Stimulated activated naive CD4-positive, alpha-beta T cell (primary cell): ENCODE measurements at regions not wholly inside any gene's neighbourhood (a gene's known extent, or its start where the extent isn't known, plus 50 kb on each side); places are given as distances from the start of the nearest gene placed in this dataset.

Experiments used
- DNase-seq, 6 experiments: peaks; one replicate each; lab custom pipeline; 2025; lab: John Stamatoyannopoulos, UW

DNA sequence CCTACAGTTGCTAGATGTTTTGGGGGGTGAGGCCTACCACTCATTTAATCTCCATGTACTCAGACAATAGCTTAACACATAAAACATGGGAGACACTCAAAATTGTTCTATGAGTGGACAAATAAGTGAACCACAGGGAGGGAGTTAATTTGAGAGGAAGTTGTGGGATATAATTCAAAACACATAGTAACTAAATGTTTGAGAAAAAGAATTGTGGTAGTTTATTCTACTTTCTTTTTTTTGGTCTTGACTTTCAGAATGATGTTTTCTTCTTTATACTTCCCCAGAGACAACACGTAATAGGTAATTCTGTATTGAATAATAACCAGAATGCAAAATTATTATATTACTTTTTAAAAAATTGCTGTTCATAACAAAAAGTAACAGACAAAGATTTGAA lies 453.8 kb downstream of the RFPL4B start:
- no peak for DNase-seq

DNA sequence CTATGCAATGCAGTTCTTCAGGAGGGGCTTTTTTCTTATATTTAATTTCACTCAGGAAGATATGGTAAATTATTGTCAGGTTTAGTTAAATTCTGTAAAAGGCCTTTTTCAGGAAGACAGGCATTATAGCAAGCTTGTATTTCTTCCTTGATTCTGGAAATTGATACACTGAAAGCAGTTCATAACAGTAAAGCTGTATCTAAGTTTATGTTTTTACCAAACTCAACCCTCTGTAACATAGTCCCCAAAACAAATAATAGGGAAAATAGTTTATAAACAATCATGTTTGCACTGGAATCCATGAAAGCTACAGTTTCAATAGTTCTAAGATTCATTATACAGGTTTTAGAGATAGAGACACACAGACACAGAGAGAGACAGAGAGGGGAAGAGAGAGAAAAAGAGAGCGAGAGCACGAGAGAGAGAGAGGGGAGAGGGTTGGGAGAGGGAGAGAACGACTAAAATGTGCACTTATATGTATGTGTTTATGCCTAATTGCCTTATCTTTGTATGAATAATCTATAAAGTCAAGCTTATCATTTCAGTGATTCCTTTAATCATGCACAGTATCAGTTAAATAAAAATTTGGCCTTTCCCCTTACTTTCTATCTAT lies 454.4 kb downstream of the RFPL4B start:
- DNase-seq = no peak

DNA sequence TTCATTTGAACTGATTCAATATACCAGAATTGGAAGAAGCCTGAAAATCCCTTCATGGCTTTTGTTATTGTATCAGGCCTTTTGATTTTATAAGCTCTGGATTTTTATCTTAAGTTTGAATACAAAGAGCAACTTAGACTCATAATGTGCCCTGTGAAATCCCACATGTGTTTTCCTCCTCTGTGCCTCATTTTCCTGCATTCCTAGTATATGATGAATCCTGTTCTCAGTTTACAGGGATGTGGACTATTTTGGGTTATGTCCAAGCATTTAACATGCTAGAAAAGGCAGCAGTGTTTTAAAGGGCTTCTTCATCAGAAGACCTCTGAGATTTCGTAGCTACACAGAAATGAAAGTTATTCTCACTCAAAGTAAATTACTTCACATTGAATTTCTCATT lies 455.0 kb downstream of the RFPL4B start:
- DNase-seq = no peak

DNA sequence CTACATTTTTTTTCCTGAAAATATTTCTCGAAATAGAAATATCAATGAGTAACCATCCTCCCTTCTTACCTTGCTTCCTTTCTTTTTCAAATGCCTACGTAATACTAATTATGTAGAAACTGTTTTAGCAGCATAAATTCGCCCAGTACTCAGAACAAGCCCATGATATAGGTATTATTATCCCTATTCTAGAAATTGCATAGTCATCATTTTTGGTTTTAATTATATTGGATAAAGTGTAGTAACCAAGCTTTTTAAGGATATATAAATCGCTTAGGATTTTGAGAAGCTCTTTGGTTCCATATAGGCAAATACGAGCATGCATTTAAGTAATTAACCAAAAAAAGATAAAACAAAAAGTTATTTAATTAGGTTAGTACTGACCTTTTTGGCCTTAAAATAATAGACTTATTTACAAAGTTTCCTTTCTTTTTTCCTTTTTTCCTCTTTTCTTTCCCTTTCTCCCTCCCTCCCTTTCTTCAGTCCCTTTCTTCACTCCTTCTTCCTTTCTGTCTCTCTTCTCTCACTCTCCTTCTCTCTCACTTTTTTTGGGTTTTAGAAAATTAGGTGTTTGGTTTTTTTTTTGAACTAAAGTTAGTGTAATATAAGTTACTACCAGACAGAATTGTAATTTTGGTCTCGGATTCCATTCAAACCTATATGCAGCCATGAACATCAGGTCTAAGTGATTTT lies 457.7 kb downstream of the RFPL4B start:
- DNase-seq = no peak

DNA sequence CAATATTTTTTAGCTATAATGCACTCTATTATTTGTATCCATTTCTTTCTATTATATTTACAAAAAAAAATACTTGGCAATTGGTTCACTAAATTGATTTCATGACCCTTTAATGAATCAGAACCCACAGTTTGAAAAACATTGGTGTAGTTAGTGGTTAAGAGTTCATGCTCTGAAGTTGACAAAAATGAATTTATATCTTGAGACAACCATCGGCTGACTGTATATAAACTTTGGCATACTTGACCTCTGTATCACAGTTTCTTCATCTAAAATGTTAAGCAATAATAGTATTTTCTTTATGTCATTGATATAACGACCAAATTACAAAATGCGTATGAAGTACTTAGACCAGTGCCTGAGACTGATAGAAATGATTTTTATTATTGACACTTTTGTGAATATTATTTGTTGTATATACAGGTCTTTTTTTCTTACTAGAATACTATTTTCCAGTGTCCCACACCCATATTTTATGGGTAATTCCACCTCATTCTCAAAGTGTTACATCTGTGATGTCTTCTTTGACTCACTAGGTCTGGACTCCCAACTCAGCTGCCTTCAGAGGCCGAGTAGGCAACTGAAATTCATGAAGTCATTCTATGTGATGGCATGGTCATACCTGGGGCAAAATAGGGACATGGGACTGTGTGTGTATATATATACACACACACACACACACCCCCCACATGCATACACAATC lies 459.2 kb downstream of the RFPL4B start:
- DNase-seq = no peak

DNA sequence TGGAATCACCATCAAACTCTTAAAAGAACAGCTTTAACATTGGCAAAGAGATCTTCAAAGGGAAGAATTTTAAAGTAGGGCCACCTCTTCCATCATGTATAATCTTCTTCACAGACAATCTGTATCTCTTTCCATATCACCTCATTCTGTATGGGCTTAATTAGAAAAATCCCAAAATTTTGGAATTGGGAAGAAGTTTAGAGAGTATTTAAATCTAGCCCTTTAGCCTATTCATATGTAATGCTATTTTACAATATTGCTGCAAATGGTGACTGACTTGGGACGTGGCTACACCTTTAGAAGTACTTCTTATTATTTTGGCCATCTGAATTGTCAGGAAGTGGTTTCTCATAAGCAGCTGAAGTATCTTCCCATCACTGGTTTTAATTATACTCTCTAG lies 474.3 kb downstream of the RFPL4B start:
- no peak for DNase-seq

DNA sequence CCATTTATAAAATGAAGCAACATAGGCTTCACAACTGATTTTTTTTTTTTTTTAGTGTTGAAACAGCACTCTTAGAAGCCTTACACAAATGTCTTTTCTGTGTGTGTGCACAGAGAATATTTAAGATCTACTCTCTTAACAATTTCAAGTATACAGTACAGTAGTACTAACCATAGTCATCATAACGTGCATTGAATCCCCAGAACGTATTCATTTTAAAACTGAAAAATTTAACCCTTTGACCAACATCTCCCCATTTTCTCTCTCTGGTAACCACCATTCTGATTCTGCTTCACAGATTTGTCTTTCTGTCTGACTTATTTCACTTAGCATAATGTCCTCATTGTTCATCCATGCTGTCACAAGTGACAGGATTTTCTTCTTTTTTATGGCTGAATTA lies 475.6 kb downstream of the RFPL4B start:
- DNase-seq = no peak

DNA sequence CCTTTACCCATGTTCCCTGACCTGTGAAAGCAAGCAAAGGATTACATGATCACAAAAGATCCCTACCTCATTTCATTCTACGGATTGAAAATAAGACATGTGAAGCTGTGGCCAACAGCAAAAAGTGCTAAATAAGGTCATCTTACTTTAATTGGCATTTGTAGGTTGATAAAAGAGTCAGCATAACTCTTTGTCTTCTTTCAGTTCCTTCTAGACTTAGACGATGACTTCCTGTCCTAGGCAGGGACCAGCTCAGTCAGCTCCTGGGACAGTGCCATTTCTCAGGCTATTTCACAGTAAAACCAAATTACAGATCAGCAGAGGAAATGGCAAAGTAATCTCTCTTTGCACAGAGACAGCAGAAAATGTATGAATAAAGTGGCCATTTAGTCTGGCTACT lies 480.7 kb downstream of the RFPL4B start:
- no peak for DNase-seq

DNA sequence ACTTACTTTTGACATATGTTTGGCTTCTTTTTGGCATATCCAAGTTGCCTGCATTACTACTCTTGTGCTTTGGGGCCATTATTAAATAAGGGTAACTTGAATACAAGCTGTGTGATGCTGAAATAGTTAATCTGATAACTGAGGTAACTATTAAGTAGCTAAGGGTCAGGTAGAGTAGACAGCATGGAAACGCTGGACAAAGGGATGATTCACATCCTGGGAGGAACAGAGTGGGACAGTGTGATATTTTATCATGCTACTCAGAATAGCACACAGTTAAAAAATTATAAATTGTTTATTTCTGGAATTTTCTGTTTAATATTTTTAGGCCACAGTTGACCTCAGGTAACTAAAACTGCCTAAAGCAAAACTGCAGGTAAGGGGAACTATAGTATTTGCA lies 483.9 kb downstream of the RFPL4B start:
- no peak for DNase-seq

DNA sequence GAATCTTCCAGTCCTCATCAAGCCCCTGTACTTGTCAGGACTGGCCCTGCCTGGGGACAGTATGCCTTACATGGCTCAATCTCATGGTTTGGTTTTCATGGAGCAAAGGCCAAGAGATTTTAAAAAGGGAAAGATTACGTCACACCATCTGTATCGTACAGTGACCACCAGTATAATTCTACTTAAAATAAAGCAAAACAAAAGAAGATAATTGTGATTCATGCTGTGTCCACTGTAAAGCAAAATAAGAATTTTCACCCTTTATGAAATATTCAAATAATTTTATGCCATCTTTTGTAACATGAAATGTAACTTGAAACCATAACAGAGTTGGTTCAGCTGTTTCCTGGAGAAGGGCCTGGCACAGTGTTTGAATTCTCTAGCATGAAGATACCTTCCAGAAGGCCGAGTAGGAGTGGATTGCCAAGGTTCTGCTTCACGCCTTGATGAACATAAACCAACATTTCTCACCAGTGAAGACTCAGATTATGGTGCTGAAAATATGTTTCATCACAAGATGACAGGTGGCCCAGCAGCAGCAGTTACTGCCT lies 486.5 kb downstream of the RFPL4B start:
- DNase-seq = no peak

DNA sequence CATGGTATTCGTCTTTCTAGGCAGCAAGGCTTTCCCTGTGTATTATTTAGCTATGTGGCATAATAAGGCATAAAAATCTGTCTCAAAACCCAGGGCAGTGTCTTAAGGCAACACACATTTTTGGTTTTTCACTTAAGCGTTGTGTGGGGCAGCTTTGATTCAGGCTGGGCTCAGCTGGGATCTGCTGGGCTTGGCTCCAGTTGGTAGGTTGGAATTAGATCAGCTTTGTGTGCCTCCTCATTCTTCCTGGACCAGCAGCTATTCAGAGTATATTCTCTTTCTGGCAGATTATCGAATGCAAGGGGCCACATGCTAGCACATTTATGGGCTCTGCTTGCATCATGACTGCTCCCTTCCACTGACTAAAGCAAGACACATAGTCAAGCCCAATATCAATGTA lies 487.9 kb downstream of the RFPL4B start:
- DNase-seq = no peak

DNA sequence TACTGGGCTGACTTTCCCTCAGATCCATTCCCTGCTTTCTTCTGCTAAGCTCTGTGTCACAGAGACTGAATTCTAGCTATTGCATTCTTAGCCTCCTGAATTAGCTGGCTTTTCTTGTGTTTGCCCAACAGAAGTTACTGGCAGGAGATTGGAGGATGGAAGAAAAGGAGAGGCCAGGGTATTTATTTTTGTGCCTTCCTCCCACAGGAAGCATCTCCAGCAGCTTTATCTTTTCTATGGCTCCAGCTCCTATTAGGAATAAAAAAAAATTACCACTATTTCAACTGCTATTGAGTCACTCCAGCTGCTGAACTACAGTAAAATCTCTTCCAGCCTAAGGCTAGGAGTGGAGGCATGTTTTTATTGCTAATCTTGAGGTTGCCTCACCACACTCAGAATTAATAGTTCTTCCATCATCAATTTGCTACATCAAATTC lies 492.4 kb downstream of the RFPL4B start:
- no peak for DNase-seq

DNA sequence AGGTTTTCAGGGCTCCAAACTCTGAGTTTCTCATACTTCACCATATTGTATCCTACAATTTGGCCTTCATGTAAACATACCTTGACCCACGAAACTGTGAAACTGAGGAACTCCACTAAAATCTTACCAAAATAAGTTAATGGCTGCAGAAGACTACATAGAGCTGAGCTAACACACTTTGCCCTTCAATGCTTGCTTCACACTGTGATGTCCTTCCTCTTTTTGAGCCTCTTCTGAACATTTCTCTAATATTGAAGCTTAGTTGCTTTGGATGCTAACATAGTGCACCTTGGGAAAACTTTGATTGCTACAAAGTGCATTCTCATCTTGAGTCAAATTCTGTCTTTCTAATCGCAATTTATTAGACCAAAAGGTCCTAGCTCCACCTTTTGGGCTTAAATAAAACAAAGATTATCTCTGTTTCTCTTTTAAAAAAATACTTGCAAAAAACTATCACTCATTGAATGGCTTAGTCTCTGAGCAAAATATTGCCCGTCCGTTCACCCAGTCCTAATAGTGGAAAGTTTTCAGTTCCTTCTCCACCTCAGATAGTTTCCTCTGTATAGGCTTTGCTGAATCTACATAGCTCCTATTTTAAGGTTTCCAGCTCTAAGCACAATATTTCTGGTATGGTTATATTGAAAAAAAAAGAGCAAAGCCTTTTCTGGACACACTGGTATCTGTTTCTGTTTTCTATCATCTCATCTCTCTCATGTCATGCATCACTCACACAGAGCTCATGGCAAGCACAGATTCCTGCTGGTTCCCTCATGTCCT lies 494.6 kb downstream of the RFPL4B start:
- DNase-seq = no peak

DNA sequence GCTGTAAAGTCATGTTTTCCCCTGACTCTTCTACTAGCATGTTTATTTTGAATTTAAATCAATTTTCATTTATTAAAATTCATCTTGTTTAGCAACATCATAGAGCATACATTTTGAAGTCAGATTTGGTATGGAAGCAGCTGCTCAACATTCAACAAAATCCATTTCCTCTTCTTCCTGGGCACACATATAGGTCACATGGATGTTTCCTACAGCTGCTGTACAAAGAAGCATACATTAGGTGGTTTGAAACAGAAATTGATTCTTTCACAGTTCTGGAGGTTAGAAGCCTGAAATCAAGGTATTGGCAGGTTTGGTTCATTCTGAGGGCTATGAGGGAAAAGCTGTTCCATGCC lies 495.2 kb downstream of the RFPL4B start:
- no peak for DNase-seq

DNA sequence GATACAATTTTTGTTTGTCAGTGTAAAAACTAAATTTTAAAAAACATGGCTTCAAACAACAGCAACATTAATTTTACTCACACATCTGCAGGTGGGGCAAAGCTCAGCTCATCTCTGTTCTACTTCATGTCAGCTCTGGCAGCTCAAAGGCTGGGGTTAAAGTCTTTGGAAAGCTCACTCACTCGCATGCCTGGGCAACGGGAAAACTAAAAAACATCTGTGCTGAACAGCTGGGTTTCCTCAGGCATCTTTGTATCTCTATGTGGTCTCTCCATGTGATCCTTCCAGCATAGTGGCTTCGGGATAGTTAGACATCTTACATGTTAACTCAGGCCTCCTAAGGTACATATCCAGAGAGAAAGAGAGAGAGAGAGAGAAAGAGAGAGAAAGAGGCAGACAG lies 499.6 kb downstream of the RFPL4B start:
- DNase-seq = no peak

DNA sequence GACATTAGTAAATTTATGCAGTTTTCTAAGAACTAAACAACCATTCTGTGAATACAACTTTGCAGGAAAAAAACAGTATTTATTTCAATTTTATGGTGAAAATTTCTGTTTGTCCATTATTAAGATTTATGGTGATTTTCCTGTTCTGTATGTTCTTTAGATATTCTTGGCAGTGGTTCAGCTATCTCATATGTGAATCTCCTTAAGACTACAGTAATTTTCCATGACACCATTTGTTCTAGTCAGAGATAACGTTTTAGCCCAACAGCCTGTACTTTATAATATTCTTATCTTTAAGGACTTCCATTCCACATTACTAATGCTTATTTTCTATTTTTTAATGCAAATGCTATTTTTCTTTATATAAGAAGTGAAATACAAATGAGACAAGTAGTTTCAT lies 504.0 kb downstream of the RFPL4B start:
- no peak for DNase-seq

DNA sequence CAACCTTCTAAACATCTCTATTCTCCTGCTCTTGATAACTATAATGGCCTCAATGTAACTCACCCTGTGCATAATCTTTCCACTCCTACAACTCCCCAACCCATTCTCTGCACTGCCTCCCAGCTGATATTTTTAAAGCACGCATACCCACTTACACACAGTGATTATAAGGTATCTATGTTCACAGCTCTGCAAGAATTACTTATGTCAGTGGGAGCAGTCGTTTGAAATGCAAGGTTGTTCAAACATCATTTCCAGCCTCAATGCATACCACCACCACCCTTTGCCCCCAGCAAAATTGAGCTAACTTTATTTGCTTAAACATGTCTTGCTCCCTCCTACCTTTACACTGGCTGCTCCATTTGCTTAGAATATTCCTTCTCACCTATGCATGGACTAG lies 506.0 kb downstream of the RFPL4B start:
- no peak for DNase-seq

DNA sequence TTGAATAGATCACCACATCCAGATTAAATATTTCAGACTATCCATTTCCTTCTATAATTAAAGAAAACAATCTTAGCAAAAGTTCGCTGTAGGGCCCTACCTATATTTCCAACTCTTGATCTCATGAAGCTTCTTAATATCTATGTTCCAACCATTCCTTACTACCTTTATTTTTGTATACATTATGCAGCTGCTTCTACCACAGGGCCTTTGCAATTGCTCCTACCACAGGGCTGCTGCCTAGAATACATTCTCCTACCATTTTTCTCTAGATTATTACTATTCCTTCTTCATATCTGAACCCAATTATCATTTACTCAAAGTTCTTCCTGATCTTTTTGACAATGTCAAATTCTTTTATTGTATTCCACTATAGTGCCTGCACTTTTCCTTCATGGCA lies 516.6 kb downstream of the RFPL4B start:
- DNase-seq = no peak

DNA sequence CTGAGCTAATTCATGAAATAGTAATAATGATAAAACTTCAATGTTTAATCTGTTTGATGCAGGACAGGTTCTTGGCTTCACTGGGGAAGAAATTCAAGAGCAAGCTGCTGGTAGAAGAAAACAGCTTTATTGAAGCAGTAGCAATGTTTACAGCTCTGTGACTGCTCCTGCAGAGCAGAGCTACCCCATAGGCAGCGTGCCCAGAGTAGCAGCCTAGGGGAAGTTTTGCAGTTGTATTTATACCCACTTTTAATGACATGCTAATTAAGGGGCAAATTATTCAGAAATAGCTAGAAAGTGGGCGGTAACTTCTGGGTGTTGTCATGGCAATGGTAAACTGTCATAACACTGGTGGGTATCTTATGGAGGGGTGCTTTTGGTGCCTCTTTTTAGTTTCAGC lies 518.0 kb downstream of the RFPL4B start:
- DNase-seq = no peak

DNA sequence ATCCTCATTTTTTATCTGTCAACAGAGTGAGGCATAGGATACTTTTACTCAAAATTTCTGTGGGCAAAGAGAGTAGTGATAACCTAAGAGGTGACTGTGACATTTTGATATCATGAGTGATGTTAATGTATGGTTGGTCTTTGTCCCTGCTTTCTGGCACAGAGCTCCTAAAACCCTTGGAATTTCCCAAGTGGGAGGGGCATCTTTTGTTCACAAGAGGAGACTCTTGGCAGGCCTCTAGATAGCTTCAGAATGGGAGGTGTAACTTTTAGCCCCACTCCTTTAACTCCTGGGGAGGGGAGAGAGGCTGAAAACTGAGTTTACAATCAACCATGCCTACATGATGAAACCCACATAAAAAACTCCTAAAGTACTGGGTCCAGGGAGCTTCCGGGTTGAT lies 527.8 kb downstream of the RFPL4B start:
- no peak for DNase-seq

DNA sequence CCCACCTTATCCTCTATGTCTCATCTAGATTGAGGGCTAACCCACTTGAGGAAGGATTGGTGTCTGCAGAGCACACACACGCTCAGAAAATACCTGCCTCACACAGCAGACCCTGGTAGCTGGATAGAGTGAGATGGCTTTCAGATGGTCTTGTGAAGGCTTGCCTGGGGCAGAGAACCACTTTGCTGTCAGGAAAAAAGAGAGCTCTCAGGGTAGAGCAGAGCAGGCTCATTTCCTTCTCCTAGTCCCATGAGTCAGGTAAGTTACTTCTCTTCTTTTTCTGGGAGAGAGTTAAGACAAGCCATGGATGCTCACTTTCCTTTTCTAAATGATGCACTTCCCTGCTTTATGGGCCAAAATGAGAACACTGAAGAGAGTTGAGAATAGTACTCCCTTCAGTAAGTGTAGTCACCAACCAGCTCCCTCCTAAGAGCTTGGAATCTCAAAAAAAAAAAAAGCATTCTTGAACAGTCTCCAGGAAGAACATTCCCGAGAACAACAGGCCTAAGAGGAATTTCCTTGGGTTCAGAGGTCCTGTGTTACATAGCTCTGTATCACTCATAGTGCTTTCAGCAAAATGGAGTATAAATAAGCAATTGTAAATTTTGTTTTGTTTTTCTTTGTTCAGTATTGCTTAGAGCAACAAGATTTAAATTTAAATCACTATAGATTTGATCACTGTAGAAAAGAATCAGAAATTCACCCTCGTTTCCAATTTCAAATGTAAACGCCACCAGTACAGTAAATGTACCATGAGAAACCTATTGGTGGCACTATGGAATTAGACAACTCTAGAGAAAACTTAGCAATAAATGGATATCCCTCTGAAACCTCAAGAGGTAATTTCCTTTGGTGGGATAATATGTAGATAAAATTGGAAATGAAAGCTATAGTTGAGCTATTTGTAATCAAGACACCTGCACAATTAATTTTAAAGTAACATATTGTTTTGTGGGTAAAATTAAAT lies 530.3 kb downstream of the RFPL4B start:
- DNase-seq = no peak
